Progenitor cell of endocrine pancreas (in vitro differentiated cells): ENCODE measurements at regions not wholly inside any gene's neighbourhood (a gene's known extent, or its start where the extent isn't known, plus 50 kb on each side); places are given as distances from the start of the nearest gene placed in this dataset.

Experiments
- DNase-seq: peaks from one replicate; pipeline ENCODE4 v3.0.0; 2021; ENCODE audit warnings: low spot score; ENCODE audit not compliant: unreplicated experiment
- H3K27ac Mint-ChIP-seq: 2 replicates; pipeline ENCODE4 v1.8.0; 2021; ENCODE audit warnings: mild to moderate bottlenecking, moderate library complexity, mixed read lengths
- H3K27me3 Mint-ChIP-seq: 2 replicates; pipeline ENCODE4 v1.8.0; 2021; ENCODE audit warnings: mixed read lengths
- H3K36me3 Mint-ChIP-seq: 2 replicates; pipeline ENCODE4 v1.8.0; 2022; ENCODE audit warnings: mixed read lengths; ENCODE audit not compliant: insufficient read depth
- H3K4me1 Mint-ChIP-seq: 2 replicates; pipeline ENCODE4 v1.8.0; 2021; ENCODE audit warnings: low read depth, mixed read lengths
- H3K4me3 Mint-ChIP-seq: 2 replicates; pipeline ENCODE4 v1.8.0; 2021; ENCODE audit warnings: low read depth, mild to moderate bottlenecking, moderate library complexity, mixed read lengths
- H3K9me3 Mint-ChIP-seq: 2 replicates; pipeline ENCODE4 v1.8.0; 2021; ENCODE audit warnings: low read depth, mixed read lengths
- TF ChIP-seq, protein P1 (sequence below): fragments of 200-600 bp; sonication (generic); IDR thresholded peaks from one replicate; pipeline ENCODE4 v1.5.0; 2021; ENCODE audit warnings: antibody characterized with exemption, mild to moderate bottlenecking; ENCODE audit not compliant: unreplicated experiment

DNA sequence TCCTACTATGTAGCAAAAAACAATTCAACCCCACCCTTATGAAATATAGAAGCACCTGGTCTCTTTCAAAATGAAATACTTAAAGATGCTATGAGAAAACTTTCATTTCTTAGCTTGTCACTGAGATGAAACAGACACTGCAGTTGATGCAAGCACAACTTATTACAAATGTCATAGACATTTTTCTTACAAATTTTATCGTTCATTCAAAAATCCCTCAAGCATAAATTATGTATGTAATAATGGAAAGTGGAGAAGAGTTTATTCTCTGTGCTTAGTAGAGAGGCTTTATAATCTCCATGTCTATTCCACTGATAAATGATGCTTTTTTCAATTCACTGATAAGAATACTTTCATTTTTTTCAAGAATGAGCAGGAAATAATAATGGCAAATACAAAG is 1943.9 kb upstream of the IGFBP7 start:
- no peaks in the 10 kb centered on the region for H3K36me3 Mint-ChIP-seq
- peaks cover 4% of the 10 kb centered on the region for H3K4me1 Mint-ChIP-seq
- H3K4me3 Mint-ChIP-seq: no peak overlapping the region
- DNase-seq: no peak
- TF ChIP-seq, protein P1, sequence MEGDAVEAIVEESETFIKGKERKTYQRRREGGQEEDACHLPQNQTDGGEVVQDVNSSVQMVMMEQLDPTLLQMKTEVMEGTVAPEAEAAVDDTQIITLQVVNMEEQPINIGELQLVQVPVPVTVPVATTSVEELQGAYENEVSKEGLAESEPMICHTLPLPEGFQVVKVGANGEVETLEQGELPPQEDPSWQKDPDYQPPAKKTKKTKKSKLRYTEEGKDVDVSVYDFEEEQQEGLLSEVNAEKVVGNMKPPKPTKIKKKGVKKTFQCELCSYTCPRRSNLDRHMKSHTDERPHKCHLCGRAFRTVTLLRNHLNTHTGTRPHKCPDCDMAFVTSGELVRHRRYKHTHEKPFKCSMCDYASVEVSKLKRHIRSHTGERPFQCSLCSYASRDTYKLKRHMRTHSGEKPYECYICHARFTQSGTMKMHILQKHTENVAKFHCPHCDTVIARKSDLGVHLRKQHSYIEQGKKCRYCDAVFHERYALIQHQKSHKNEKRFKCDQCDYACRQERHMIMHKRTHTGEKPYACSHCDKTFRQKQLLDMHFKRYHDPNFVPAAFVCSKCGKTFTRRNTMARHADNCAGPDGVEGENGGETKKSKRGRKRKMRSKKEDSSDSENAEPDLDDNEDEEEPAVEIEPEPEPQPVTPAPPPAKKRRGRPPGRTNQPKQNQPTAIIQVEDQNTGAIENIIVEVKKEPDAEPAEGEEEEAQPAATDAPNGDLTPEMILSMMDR: no peak
- no peak overlapping the region for H3K27ac Mint-ChIP-seq
- no peaks in the 10 kb centered on the region for H3K9me3 Mint-ChIP-seq
- H3K27me3 Mint-ChIP-seq: peaks cover 4% of the 10 kb centered on the region

DNA sequence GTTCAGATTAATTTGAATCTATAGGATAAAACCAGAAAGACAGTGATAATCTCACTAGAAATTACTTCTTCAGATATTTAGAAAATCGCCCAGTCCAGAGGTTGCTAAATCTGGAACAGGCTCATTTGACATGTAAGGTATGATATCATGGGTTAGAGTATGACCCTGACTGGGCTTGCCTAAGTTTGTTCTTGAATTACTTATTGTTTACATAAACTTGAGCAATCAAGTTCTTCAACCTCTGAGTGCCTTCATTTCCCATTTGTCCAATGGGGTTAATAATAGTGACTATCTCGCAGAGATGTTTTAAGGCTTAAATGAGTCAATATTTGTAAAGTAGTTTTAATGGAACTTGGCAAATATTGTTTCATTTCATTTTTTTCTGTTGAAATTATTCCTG is 1947.6 kb upstream of the IGFBP7 start:
- TF ChIP-seq, protein P1: no peak
- Mint-ChIP-seq H3K27me3 (peaks cover 10% of the 10 kb centered on the region), H3K36me3 (no peaks in the 10 kb centered on the region), H3K27ac (no peak overlapping the region), H3K9me3 (no peaks in the 10 kb centered on the region), H3K4me3 (no peak overlapping the region), H3K4me1 (peaks cover 4% of the 10 kb centered on the region)
- no peak for DNase-seq

DNA sequence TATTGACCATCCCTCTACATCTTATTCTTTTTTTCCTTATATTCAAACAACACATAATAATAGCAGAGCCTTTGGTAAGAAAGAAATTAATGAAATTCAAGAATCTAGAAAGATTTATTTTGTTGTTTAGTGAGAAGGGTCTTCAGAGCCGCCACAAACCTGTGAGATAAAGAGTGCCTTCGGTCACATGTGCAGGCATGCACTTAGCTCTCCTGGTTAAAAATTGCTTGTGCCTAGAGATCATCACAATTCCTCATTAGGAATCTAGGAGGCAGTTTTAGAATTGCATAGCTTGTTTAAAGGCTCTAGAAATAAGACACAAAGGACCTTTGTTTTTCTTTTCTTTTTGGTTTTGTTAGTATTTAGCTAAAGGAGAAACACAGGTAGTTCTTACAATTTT is 1948.4 kb upstream of the IGFBP7 start:
- no peaks in the 10 kb centered on the region for H3K9me3 Mint-ChIP-seq
- H3K36me3 Mint-ChIP-seq: no peaks in the 10 kb centered on the region
- peaks cover 12% of the 10 kb centered on the region for H3K27me3 Mint-ChIP-seq
- DNase-seq: no peak
- peaks cover 4% of the 10 kb centered on the region for H3K4me1 Mint-ChIP-seq
- H3K4me3 Mint-ChIP-seq: no peak overlapping the region
- H3K27ac Mint-ChIP-seq: no peak overlapping the region
- TF ChIP-seq, protein P1: no peak

DNA sequence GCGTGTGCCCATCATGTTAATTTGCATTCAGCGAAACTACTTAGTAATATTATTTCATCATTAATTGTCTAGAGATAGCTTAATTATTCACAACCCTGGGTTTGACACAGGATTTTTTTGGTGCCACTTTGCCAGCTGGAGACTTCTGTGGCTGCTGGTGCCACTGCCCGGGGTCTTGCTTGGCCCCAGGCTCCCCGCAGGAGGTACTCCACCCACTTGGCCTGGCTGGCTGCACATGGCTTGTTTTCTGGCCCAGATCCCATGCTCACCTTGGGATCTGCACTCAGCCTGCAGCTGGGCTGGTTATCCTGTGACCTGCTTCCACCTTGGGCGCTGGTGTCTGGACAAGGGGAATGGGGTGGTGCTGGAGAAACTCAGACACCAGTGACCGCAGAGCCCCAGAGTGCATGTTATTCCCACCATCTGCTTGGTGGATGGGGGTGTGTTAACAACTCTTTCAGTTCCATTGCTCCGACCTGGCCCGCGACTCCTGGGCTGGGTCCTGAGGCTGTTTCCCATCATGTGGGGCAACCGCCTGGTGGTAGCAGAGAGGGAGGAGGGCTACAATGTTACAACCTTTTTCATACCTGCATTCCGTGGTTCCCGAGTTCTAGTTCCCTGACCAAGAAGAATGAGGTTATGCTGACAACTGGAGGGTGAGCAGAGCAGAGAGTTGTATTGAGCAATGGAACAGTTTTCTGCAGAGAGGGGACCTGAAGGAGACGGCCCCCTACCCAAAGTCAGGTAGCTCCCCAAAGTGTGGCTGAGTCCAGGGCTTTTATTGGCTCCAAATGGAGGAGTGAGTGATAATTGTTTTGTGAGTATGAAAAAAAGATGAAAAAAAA is 1950.0 kb upstream of the IGFBP7 start:
- Mint-ChIP-seq H3K27ac (no peak overlapping the region), H3K4me1 (peaks cover 4% of the 10 kb centered on the region), H3K9me3 (no peaks in the 10 kb centered on the region), H3K36me3 (no peaks in the 10 kb centered on the region), H3K27me3 (peaks cover 12% of the 10 kb centered on the region), H3K4me3 (no peak overlapping the region)
- TF ChIP-seq, protein P1: no peak
- no peak for DNase-seq

DNA sequence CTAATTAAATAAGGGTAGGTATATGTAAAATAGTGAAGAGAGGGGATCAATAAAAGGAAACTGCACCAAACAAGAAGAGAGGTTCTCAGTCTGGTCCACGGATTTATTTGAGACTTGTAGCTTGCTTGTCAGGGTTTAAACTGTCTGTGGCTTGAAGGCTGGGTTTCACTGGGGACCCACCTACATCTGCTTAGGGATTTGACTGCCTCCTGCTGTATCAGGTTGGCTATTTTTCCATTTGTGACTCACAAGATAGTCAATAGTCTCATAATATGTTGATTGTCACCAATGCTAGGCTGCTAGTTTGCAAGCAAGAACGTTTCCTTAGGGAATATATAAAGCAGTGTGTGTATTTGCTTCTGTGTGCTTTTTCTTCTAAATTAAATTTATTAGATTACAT is 1950.7 kb upstream of the IGFBP7 start:
- H3K27ac Mint-ChIP-seq: no peak overlapping the region
- no peak overlapping the region for H3K4me3 Mint-ChIP-seq
- no peak for DNase-seq
- H3K36me3 Mint-ChIP-seq: no peaks in the 10 kb centered on the region
- no peaks in the 10 kb centered on the region for H3K9me3 Mint-ChIP-seq
- peaks cover 4% of the 10 kb centered on the region for H3K4me1 Mint-ChIP-seq
- H3K27me3 Mint-ChIP-seq: peaks cover 12% of the 10 kb centered on the region
- TF ChIP-seq, protein P1: no peak
